HEK293T (cell line): ENCODE measurements at regions not wholly inside any gene's neighbourhood (a gene's known extent, or its start where the extent isn't known, plus 50 kb on each side); places are given as distances from the start of the nearest gene placed in this dataset.

Experiments
- CTCF ChIA-PET: fragments of 350-600 bp; formaldehyde crosslinking; extraction: SDS; loops from one replicate; lab custom pipeline; 2021; ENCODE audit warnings: antibody characterized with exemption, inconsistent platforms; lab: Yijun Ruan, JAX
- POLR2A ChIA-PET: fragments of 350-600 bp; formaldehyde crosslinking; extraction: SDS; loops from one replicate; lab custom pipeline; 2020; ENCODE audit warnings: antibody characterized with exemption, inconsistent platforms; lab: Yijun Ruan, JAX
- DNase-seq: peaks from one replicate; pipeline ENCODE4 v3.0.0; 2012; ENCODE audit warnings: mixed read lengths; ENCODE audit errors: extremely low spot score
- ARNT ChIP-seq: fragments of 450-650 bp; IDR thresholded peaks from 2 replicates; pipeline ENCODE4 v1.6.1; 2017; ENCODE audit warnings: mild to moderate bottlenecking
- BHLHE40 ChIP-seq: fragments of 450-650 bp; IDR thresholded peaks from 2 replicates; pipeline ENCODE4 v1.6.1; 2016; ENCODE audit warnings: mild to moderate bottlenecking, moderate library complexity, borderline replicate concordance
- CTBP1 ChIP-seq: fragments of 450-650 bp; IDR thresholded peaks from 2 replicates; pipeline ENCODE4 v1.6.1; 2016; ENCODE audit warnings: borderline replicate concordance
- ELF4 ChIP-seq: fragments of 450-650 bp; IDR thresholded peaks from 2 replicates; pipeline ENCODE4 v1.6.1; 2017; ENCODE audit warnings: antibody characterized with exemption
- FOXA1 ChIP-seq: fragments of 450-650 bp; IDR thresholded peaks from 2 replicates; pipeline ENCODE4 v1.6.1; 2016; ENCODE audit warnings: mild to moderate bottlenecking
- FOXK2 ChIP-seq: fragments of 450-650 bp; IDR thresholded peaks from 2 replicates; pipeline ENCODE4 v1.6.1; 2016; ENCODE audit warnings: mild to moderate bottlenecking
- FOXM1 ChIP-seq: fragments of 450-650 bp; IDR thresholded peaks from 2 replicates; pipeline ENCODE4 v1.6.1; 2017; ENCODE audit warnings: mild to moderate bottlenecking, borderline replicate concordance
- HDGF ChIP-seq: fragments of 450-650 bp; IDR thresholded peaks from 2 replicates; pipeline ENCODE4 v1.6.1; 2017; ENCODE audit warnings: antibody characterized with exemption, borderline replicate concordance
- L3MBTL2 ChIP-seq: fragments of 450-650 bp; conservative IDR thresholded peaks from 2 replicates; pipeline ENCODE4 v1.6.1; 2016; ENCODE audit warnings: mild to moderate bottlenecking
- LEF1 ChIP-seq: fragments of 450-650 bp; IDR thresholded peaks from 2 replicates; pipeline ENCODE4 v1.6.1; 2017; ENCODE audit warnings: mild to moderate bottlenecking, borderline replicate concordance
- NFRKB ChIP-seq: fragments of 450-650 bp; IDR thresholded peaks from 2 replicates; pipeline ENCODE4 v1.6.1; 2016; ENCODE audit warnings: mild to moderate bottlenecking, moderate library complexity
- SP1 ChIP-seq: fragments of 450-650 bp; IDR thresholded peaks from 2 replicates; pipeline ENCODE4 v1.6.1; 2017
- SUZ12 ChIP-seq: fragments of 450-650 bp; IDR thresholded peaks from 2 replicates; pipeline ENCODE4 v1.6.1; 2016; ENCODE audit warnings: mild to moderate bottlenecking
- TARDBP ChIP-seq: fragments of 450-650 bp; IDR thresholded peaks from 2 replicates; pipeline ENCODE4 v1.6.1; 2016
- ZNF384 ChIP-seq: fragments of 450-650 bp; IDR thresholded peaks from 2 replicates; pipeline ENCODE4 v1.6.1; 2016
- TF ChIP-seq, protein P1 (sequence below): fragments of 450-650 bp; IDR thresholded peaks from 2 replicates; pipeline ENCODE4 v1.6.1; 2016

DNA sequence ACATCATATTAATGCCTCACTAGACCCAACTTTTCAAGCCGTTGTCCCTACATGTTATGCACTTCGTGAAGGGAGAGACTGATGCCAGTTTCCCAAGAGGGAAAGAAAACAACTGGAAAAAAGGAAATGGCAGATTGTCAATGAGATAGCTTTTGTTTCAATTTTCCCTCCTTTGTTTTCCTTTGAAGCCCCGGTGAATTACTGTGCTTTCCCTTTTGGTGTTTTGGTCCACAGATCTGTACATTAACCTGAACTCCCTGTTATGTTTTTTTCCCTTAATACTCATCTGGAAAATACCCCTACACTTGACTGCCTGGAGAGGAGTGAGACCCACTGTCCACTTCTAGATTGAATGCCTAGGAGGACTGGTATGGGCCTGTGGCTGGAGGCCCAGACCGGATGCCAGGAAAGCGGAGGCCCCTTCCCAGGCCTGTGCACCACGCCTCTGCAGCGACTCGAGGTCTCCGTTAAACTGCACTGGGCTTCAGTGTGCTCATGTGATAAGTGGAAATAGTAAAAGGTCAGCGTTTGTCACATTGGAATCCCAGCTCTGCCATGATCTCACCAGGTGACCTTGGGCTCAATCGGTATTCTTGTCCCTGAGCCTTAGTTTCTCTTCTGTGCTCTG, 106.4 kb downstream of the GATA6 start:
- ChIA-PET POLR2A (no interaction called here), CTCF (interaction anchor here (0.7 kb wide), 1 partner anchor 94 kb away, joined by 3 read pairs; no protein-coding TSS in a partner anchor)
- no peak for TF ChIP-seq FOXK2
- DNase-seq, result no peak

DNA sequence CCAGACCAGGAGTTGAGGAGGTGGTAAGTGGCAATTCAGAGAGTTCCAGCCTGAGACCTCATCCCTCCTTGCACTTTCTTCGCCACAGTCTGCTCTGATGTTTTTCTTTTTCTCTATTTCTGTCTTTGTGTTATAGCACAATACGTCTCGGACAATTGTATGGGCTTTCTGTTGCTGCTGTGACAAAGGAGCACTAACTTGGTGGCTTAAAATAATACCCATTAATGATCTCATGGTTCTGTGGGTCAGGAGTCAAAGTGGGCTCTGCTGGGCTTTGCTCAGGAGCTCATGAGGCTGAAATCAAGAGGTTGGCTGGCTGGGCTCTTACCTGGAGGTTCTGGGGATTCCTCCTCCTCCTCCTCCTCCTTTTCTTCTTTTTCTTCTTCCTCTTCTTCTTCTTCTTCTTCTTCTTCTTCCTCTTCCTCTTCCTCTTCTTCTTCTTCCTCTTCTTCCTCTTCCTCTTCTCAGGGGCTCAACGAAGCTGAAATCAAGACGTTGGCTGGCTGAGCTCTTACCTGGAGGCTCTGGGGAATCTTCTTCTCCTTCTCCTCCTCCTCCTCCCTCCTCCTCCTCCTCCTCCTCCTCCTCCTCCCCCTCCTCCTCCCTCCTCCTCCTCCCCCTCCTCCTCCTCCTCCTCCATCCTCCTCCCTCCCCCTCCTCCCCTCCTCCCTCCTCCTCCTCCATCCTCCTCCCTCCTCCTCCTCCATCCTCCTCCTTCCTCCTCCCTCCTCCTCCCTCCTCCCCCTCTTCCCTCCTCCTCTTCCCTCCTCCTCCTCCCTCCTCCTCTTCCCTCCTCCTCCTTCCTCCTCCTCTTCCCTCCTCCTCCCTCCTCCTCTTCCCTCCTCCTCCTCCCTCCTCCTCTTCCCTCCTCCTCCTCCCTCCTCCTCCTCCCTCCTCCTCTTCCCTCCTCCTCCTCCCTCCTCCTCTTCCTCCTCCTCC, 104.0 kb downstream of the GATA6 start:
- ChIA-PET CTCF (interaction anchor here (0.6 to 1.8 kb wide), 3 partner anchors 9 to 321 kb away, joined by 3 to 5 read pairs (median 4); no protein-coding TSS in a partner anchor), POLR2A (no interaction called here)
- DNase-seq, result no peak
- no peak for TF ChIP-seq FOXM1
- no peak for TF ChIP-seq BHLHE40
- no peak for TF ChIP-seq ARNT
- no peak for TF ChIP-seq ELF4
- TF ChIP-seq CTBP1, result no peak
- no peak for TF ChIP-seq ZNF384

GRCh38 chr18:22272242-22272641, 102.9 kb downstream of the GATA6 start:
- DNase-seq, result no peak
- POLR2A ChIA-PET, result no interaction called here
- CTCF ChIA-PET, result interaction anchor here (1.8 kb wide), 1 partner anchor 10 kb away, joined by 5 read pairs; no protein-coding TSS in a partner anchor
- TF ChIP-seq L3MBTL2 (no peak), CTBP1 (no peak), LEF1 (no peak)

DNA sequence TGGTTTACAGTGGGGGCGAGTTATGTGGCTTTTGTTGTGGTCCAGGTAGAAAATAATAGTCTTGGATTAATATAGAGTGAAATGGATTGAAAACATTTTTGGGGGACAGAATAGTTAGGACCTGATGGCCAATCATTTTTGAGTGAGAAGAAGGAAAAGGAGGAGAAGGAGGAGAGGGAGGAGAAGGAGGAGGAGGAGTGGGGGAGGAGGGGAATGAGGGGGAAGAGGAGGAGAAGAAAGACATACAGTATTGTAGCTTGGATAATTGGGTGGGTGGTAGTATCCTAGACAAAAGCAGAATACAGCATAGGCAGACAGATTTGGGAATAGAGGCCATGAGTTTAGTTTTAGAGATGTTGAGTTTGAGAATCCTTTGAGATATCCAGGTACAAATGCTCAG, 101.6 kb downstream of the GATA6 start:
- POLR2A ChIA-PET, result no interaction called here
- CTCF ChIA-PET, result no interaction called here
- no peak for DNase-seq
- TF ChIP-seq L3MBTL2, result no peak
- TF ChIP-seq ARNT, result no peak
- TF ChIP-seq SP1, result no peak
- no peak for TF ChIP-seq SUZ12

GRCh38 chr18:22268641-22269128, 99.3 kb downstream of the GATA6 start:
- no peak for DNase-seq
- ChIA-PET CTCF (no interaction called here), POLR2A (no interaction called here)
- no peak for TF ChIP-seq FOXK2
- TF ChIP-seq FOXM1, result no peak
- no peak for TF ChIP-seq SUZ12
- no peak for TF ChIP-seq HDGF
- no peak for TF ChIP-seq FOXA1
- no peak for TF ChIP-seq ZNF384
- TF ChIP-seq SP1, result no peak
- no peak for TF ChIP-seq TARDBP
- no peak for TF ChIP-seq L3MBTL2
- no peak for TF ChIP-seq ELF4
- TF ChIP-seq, protein P1, sequence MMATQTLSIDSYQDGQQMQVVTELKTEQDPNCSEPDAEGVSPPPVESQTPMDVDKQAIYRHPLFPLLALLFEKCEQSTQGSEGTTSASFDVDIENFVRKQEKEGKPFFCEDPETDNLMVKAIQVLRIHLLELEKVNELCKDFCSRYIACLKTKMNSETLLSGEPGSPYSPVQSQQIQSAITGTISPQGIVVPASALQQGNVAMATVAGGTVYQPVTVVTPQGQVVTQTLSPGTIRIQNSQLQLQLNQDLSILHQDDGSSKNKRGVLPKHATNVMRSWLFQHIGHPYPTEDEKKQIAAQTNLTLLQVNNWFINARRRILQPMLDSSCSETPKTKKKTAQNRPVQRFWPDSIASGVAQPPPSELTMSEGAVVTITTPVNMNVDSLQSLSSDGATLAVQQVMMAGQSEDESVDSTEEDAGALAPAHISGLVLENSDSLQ, result no peak
- TF ChIP-seq NFRKB, result no peak
- TF ChIP-seq LEF1, result no peak
- no peak for TF ChIP-seq CTBP1
- no peak for TF ChIP-seq BHLHE40
- TF ChIP-seq ARNT, result no peak

DNA sequence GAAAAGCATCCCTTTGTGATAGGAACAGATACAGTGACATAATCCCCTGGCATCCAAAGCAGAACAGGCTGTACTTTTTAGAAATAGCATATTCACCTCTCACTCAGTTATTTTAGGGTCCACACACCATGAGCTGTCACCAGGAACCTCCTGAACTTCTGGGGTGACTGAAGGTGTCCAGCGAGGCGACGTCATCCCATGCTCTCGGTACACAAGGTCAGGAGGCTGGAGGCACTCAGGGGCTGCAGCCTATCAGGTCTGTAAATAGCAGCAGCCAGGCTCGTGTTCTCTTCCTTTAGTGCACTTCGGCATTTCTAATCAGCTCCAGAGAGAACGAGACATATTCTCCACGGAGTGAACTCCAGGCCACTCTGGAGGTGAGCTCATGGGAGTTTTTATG, 98.3 kb downstream of the GATA6 start:
- CTCF ChIA-PET, result interaction anchor here (1.1 kb wide), 1 partner anchor 14 kb away, joined by 3 read pairs; no protein-coding TSS in a partner anchor

More for the DNA sequence above, 98.3 kb downstream of the GATA6 start:
- POLR2A ChIA-PET, result no interaction called here
- TF ChIP-seq LEF1 (no peak), L3MBTL2 (no peak), FOXM1 (no peak), HDGF (no peak), NFRKB (no peak), ARNT (no peak), TARDBP (no peak), BHLHE40 (no peak), CTBP1 (no peak), FOXK2 (no peak), FOXA1 (no peak), SUZ12 (no peak), ELF4 (no peak), ZNF384 (no peak)
- TF ChIP-seq, protein P1, result no peak
- DNase-seq, result no peak
